H54 (cell line): ENCODE measurements at regions not wholly inside any gene's neighbourhood (a gene's known extent, or its start where the extent isn't known, plus 50 kb on each side); places are given as distances from the start of the nearest gene placed in this dataset.

Experiments used
- DNase-seq: peaks from one replicate; pipeline ENCODE4 v3.0.0; 2011; ENCODE audit warnings: low spot score, mixed read lengths; ENCODE audit not compliant: insufficient read length
- FAIRE-seq: peaks from 3 replicates; lab custom pipeline; 2011; peaks lifted over from hg19 to GRCh38; lab: Jason Lieb, UNC
- POLR2A ChIP-seq: IDR thresholded peaks from 2 replicates; pipeline ENCODE4 v1.6.1; 2011; ENCODE audit warnings: low read depth, mild to moderate bottlenecking, low read length

- no peak for FAIRE-seq
- no peak for TF ChIP-seq POLR2A
- no peak for DNase-seq
Observed at GRCh38 chr6:85977661-85978060, 335.0 kb upstream of the SYNCRIP start.

GRCh38 chr6:85975957-85976356 is 333.3 kb upstream of the SYNCRIP start:
- no peak for TF ChIP-seq POLR2A
- FAIRE-seq (no peak), DNase-seq (no peak)

GRCh38 chr6:85971238-85971637 is 328.6 kb upstream of the SYNCRIP start:
- FAIRE-seq, result no peak
- DNase-seq, result no peak
- TF ChIP-seq POLR2A, result no peak

GRCh38 chr6:85966828-85967227 is 324.1 kb upstream of the SYNCRIP start:
- TF ChIP-seq POLR2A, result no peak
- DNase-seq, result no peak
- FAIRE-seq, result no peak

- no peak for TF ChIP-seq POLR2A
- DNase-seq (no peak), FAIRE-seq (no peak)
Observed at GRCh38 chr6:85961746-85962145, 319.1 kb upstream of the SYNCRIP start.

- FAIRE-seq, result no peak
- DNase-seq, result no peak
- no peak for TF ChIP-seq POLR2A
Observed at GRCh38 chr6:85961125-85961524, 318.4 kb upstream of the SYNCRIP start.

GRCh38 chr6:85948481-85948880 is 305.8 kb upstream of the SYNCRIP start:
- TF ChIP-seq POLR2A, result no peak
- FAIRE-seq (no peak), DNase-seq (no peak)

- FAIRE-seq (no peak), DNase-seq (no peak)
- no peak for TF ChIP-seq POLR2A
Observed at GRCh38 chr6:85945459-85946185, 302.9 kb upstream of the SYNCRIP start.

GRCh38 chr6:85944776-85945175 is 302.1 kb upstream of the SYNCRIP start:
- FAIRE-seq, result no peak
- DNase-seq, result no peak
- no peak for TF ChIP-seq POLR2A

GRCh38 chr6:85942844-85943243 is 300.2 kb upstream of the SYNCRIP start:
- FAIRE-seq (no peak), DNase-seq (no peak)

GRCh38 chr6:85936916-85937315 is 294.2 kb upstream of the SYNCRIP start:
- no peak for TF ChIP-seq POLR2A

More at GRCh38 chr6:85942844-85943243, 300.2 kb upstream of the SYNCRIP start:
- no peak for TF ChIP-seq POLR2A

GRCh38 chr6:85923013-85923430 is 280.3 kb upstream of the SYNCRIP start:
- no peak for TF ChIP-seq POLR2A
- DNase-seq (peak; percentile 26), FAIRE-seq (peak; percentile 93)

More at GRCh38 chr6:85936916-85937315, 294.2 kb upstream of the SYNCRIP start:
- FAIRE-seq, result no peak
- DNase-seq, result no peak

GRCh38 chr6:85920782-85921181 is 278.1 kb upstream of the SYNCRIP start:
- no peak for TF ChIP-seq POLR2A
- DNase-seq (no peak), FAIRE-seq (no peak)

- no peak for TF ChIP-seq POLR2A
- DNase-seq (no peak), FAIRE-seq (no peak)
Observed at GRCh38 chr6:85917522-85917921, 274.8 kb upstream of the SYNCRIP start.

- FAIRE-seq (no peak), DNase-seq (no peak)
- TF ChIP-seq POLR2A, result no peak
Observed at GRCh38 chr6:85913001-85913400, 270.3 kb upstream of the SYNCRIP start.

GRCh38 chr6:85912582-85912981 is 269.9 kb upstream of the SYNCRIP start:
- no peak for FAIRE-seq
- DNase-seq, result no peak
- no peak for TF ChIP-seq POLR2A
